GM12878 (cell line): ENCODE measurements at regions not wholly inside any gene's neighbourhood (a gene's known extent, or its start where the extent isn't known, plus 50 kb on each side); places are given as distances from the start of the nearest gene placed in this dataset.

ENCODE experiments used
- ATAC-seq: fragments of 200-7000 bp; cut with Tn5 transposase; 3 replicates; pipeline ENCODE4 v1.9.1; 2020; ENCODE audit warnings: mild to moderate bottlenecking, moderate library complexity
- BruUV-seq: library from RNA; stranded (reverse); fragments of 400-500 nt; replicated peaks from 2 replicates; lab custom pipeline; 2021; lab: Mats Ljungman, UMichigan
- CTCF ChIA-PET: fragments of 300-600 bp; sonication (Branson Sonifier 250); formaldehyde crosslinking; extraction: SDS; loops from one replicate; lab custom pipeline; 2021; ENCODE audit warnings: inconsistent platforms; lab: Yijun Ruan, JAX
- POLR2A ChIA-PET: fragments of 350-600 bp; formaldehyde crosslinking; extraction: SDS; loops from one replicate; lab custom pipeline; 2021; ENCODE audit warnings: inconsistent platforms; lab: Charles Lee
- RAD21 ChIA-PET: fragments of 300-600 bp; sonication (Branson Sonifier 250); formaldehyde crosslinking; loops from one replicate; lab custom pipeline; 2023; ENCODE audit warnings: antibody characterized with exemption; ENCODE audit not compliant: unreplicated experiment; lab: Charles Lee
- SMC1A ChIA-PET: fragments of 300-600 bp; sonication (Branson Sonifier 250); formaldehyde crosslinking; loops from one replicate; lab custom pipeline; 2023; ENCODE audit not compliant: unreplicated experiment, uncharacterized antibody; lab: Charles Lee
- DNase-seq: peaks from one replicate; pipeline ENCODE4 v3.0.0-alpha.2; 2011; ENCODE audit warnings: low read depth, low spot score
- FAIRE-seq: peaks from 3 replicates; lab custom pipeline; 2011; peaks lifted over from hg19 to GRCh38; lab: Jason Lieb, UNC
- H2AFZ ChIP-seq: 2 replicates; pipeline ENCODE4 v1.6.0; 2011; ENCODE audit warnings: low read depth, low read length, control low read depth; ENCODE audit not compliant: control insufficient read depth
- H3K27ac ChIP-seq: 2 replicates; pipeline ENCODE4 v1.5.1; 2011; ENCODE audit warnings: control low read depth; ENCODE audit not compliant: control insufficient read depth, insufficient read depth
- H3K27me3 ChIP-seq, 2 experiments: replicated peaks in 1 of 2; 2 replicates each; pipeline versions ENCODE4 v1.6.0 to v1.6.1; 2011; ENCODE audit warnings: low read length in 1 of 2; ENCODE audit not compliant: control insufficient read depth in 2 of 2, insufficient read depth in 2 of 2
- H3K36me3 ChIP-seq, 2 experiments: 2 replicates each; pipeline ENCODE4 v1.5.1; 2011; ENCODE audit warnings: low read length in 1 of 2; ENCODE audit not compliant: control insufficient read depth in 2 of 2, insufficient read depth in 2 of 2
- H3K4me1 ChIP-seq: 2 replicates; pipeline ENCODE4 v1.6.1; 2011; ENCODE audit warnings: mild to moderate bottlenecking, low read length, moderate library complexity, mixed read lengths; ENCODE audit not compliant: control insufficient read depth, insufficient read depth
- H3K4me2 ChIP-seq: 2 replicates; pipeline ENCODE4 v1.6.0; 2011; ENCODE audit warnings: control low read depth; ENCODE audit not compliant: control insufficient read depth, insufficient read depth
- H3K4me3 ChIP-seq: fragments of 200-600 bp; sonication (generic); 2 replicates; pipeline ENCODE4 v1.5.1; 2016
- H3K79me2 ChIP-seq: 2 replicates; pipeline ENCODE4 v1.6.0; 2011; ENCODE audit warnings: low read length; ENCODE audit not compliant: control insufficient read depth, insufficient read depth
- H3K9ac ChIP-seq: 2 replicates; pipeline ENCODE4 v1.8.0; 2011; ENCODE audit warnings: low read length, control low read depth, mixed read lengths; ENCODE audit not compliant: control insufficient read depth, insufficient read depth
- H3K9me3 ChIP-seq: replicated peaks from 3 replicates; pipeline ENCODE4 v1.5.1; 2011; ENCODE audit warnings: mild to moderate bottlenecking, low read length; ENCODE audit not compliant: control insufficient read depth, insufficient read depth
- H4K20me1 ChIP-seq: 2 replicates; pipeline ENCODE4 v1.6.0; 2011; ENCODE audit not compliant: control insufficient read depth, insufficient read depth
- BRCA1 ChIP-seq: IDR thresholded peaks from 2 replicates; pipeline ENCODE4 v1.6.1; 2011; ENCODE audit warnings: low read depth, low read length, improper control_type of control experiment
- CBX3 ChIP-seq: fragments of 200-600 bp; sonication (generic); IDR thresholded peaks from 2 replicates; pipeline ENCODE4 v1.6.1; 2016; ENCODE audit warnings: low read depth, borderline replicate concordance
- GATAD2B ChIP-seq: fragments of 450-650 bp; conservative IDR thresholded peaks from 2 replicates; pipeline ENCODE4 v1.6.1; 2017; ENCODE audit warnings: low read depth, mild to moderate bottlenecking, moderate library complexity
- PRDM15 ChIP-seq: fragments of 450-650 bp; formaldehyde crosslinking; IDR thresholded peaks from 2 replicates; pipeline ENCODE4 v1.4.0; 2020; ENCODE audit warnings: mild to moderate bottlenecking, moderate library complexity
- RB1 ChIP-seq: fragments of 450-650 bp; formaldehyde crosslinking; IDR thresholded peaks from 2 replicates; pipeline ENCODE4 v1.6.1; 2017; ENCODE audit warnings: mild to moderate bottlenecking, borderline replicate concordance
- SREBF1 ChIP-seq: IDR thresholded peaks from 2 replicates; pipeline ENCODE4 v1.6.1; 2012; ENCODE audit warnings: mild to moderate bottlenecking, low read length
- STAT1 ChIP-seq: fragments of 450-650 bp; conservative IDR thresholded peaks from 2 replicates; pipeline ENCODE4 v1.6.1; 2014; ENCODE audit warnings: antibody characterized with exemption, mild to moderate bottlenecking
- WRNIP1 ChIP-seq: IDR thresholded peaks from 2 replicates; pipeline ENCODE4 v1.6.1; 2011; ENCODE audit warnings: low read depth, low read length, improper control_type of control experiment, borderline replicate concordance
- YY1 ChIP-seq: IDR thresholded peaks from 2 replicates; pipeline ENCODE4 v1.6.1; 2011; ENCODE audit warnings: low read depth, mild to moderate bottlenecking, low read length
- ZNF207 ChIP-seq: fragments of 450-650 bp; IDR thresholded peaks from 2 replicates; pipeline ENCODE4 v1.6.1; 2014; ENCODE audit warnings: antibody characterized with exemption, mild to moderate bottlenecking, borderline replicate concordance
- ZNF622 ChIP-seq: fragments of 450-650 bp; IDR thresholded peaks from 2 replicates; pipeline ENCODE4 v1.6.1; 2017; ENCODE audit warnings: mild to moderate bottlenecking, inconsistent platforms
- WGBS: methylation state at CpG from one replicate; pipeline ENCODE4 v1.1.6; 2016; ENCODE audit warnings: low lambda C conversion rate; ENCODE audit not compliant: insufficient replicate concordance, insufficient coverage; ENCODE audit errors: missing lambda C conversion rate; 5-methylcytosine and 5-hydroxymethylcytosine counted together
- in situ Hi-C: fragments of 300-500 bp; cut with MboI; formaldehyde crosslinking; loops from 9 replicates; pipeline ENCODE4 v1.14.3; 2018; ENCODE audit warnings: mixed read lengths
- intact Hi-C: fragments of 100-400 bp; cut with micrococcal nuclease; formaldehyde crosslinking; loops from one replicate; pipeline ENCODE4 v1.14.2; 2022; ENCODE audit not compliant: unreplicated experiment
- TF ChIP-seq, protein P1 (sequence below): fragments of 450-650 bp; IDR thresholded peaks from 2 replicates; pipeline ENCODE4 v1.6.1; 2016; ENCODE audit warnings: mild to moderate bottlenecking

- no peaks in the 10 kb centered on the region for H3K36me3 ChIP-seq
- TF ChIP-seq ZNF622 (no peak), YY1 (no peak), GATAD2B (no peak), STAT1 (no peak), SREBF1 (no peak), ZNF207 (no peak), PRDM15 (no peak), CBX3 (no peak), BRCA1 (no peak), WRNIP1 (no peak), RB1 (no peak)
- TF ChIP-seq, protein P1, sequence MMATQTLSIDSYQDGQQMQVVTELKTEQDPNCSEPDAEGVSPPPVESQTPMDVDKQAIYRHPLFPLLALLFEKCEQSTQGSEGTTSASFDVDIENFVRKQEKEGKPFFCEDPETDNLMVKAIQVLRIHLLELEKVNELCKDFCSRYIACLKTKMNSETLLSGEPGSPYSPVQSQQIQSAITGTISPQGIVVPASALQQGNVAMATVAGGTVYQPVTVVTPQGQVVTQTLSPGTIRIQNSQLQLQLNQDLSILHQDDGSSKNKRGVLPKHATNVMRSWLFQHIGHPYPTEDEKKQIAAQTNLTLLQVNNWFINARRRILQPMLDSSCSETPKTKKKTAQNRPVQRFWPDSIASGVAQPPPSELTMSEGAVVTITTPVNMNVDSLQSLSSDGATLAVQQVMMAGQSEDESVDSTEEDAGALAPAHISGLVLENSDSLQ: no peak
- no peaks in the 10 kb centered on the region for H3K9me3 ChIP-seq
- FAIRE-seq (no peak), ATAC-seq (no peak), DNase-seq (no peak)
- ChIA-PET SMC1A (interaction anchor here (0.8 kb wide), 1 partner anchor 33 kb away, joined by 3 read pairs; no protein-coding TSS in a partner anchor), POLR2A (no interaction called here), RAD21 (no interaction called here), CTCF (interaction anchor here (0.7 to 1.7 kb wide), 4 partner anchors 10 to 142 kb away, joined by 3 to 10 read pairs (median 4); no protein-coding TSS in a partner anchor)
- intact Hi-C loops (no loop called here), in situ Hi-C loops (no loop called here)
- H4K20me1 ChIP-seq: no peaks in the 10 kb centered on the region
- BruUV-seq: no TSS peak
- H3K9ac ChIP-seq: no peak overlapping the region
- H3K79me2 ChIP-seq: no peaks in the 10 kb centered on the region
- no peaks in the 10 kb centered on the region for H3K27me3 ChIP-seq
- no peak overlapping the region for H2AFZ ChIP-seq
- no peak overlapping the region for H3K27ac ChIP-seq
- WGBS: 19% methylated on average over 2 of the region's 2 CpGs
- no peaks in the 10 kb centered on the region for H3K4me1 ChIP-seq
- H3K4me2 ChIP-seq: no peak overlapping the region
- H3K4me3 ChIP-seq: no peak overlapping the region
Measured at GRCh38 chr12:62136496-62136895, 123.7 kb upstream of the USP15 start.
